ENCODE measurements at regions not wholly inside any gene's neighbourhood (a gene's known extent, or its start where the extent isn't known, plus 50 kb on each side); places are given as distances from the start of the nearest gene placed in this dataset.
A peak's percentile ranks its signal among the peaks of the same experiment; 100 is the strongest.

DNA sequence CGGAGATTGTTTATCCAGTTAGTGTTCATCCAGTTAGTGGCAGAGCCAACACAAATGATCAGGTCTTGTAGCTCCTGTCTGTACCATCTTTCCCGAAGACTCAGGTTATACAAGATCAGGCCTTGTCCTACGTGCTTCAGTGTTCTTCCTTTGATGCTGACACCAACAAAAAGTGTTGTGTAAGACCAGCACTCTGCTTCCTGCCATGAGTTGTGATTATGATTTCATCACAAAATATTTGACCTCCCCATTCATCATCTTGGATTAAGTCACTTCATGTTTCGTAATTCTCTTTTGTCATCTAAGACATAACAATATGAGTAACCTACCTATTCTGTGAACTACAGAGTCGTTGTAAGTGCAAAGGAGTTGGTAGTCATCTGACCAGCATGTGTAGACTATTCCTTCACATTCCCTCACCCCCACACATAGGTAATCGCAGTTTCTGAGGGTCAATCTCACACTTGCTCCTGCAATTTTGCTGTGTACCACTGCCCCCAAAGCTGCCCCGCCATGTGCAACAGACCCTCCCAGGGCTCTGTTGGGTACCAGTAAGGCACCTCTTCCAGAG is 135.6 kb upstream of the SLC22A23 start:
- TF ChIP-seq, protein P1, sequence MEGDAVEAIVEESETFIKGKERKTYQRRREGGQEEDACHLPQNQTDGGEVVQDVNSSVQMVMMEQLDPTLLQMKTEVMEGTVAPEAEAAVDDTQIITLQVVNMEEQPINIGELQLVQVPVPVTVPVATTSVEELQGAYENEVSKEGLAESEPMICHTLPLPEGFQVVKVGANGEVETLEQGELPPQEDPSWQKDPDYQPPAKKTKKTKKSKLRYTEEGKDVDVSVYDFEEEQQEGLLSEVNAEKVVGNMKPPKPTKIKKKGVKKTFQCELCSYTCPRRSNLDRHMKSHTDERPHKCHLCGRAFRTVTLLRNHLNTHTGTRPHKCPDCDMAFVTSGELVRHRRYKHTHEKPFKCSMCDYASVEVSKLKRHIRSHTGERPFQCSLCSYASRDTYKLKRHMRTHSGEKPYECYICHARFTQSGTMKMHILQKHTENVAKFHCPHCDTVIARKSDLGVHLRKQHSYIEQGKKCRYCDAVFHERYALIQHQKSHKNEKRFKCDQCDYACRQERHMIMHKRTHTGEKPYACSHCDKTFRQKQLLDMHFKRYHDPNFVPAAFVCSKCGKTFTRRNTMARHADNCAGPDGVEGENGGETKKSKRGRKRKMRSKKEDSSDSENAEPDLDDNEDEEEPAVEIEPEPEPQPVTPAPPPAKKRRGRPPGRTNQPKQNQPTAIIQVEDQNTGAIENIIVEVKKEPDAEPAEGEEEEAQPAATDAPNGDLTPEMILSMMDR (conservative IDR thresholded peaks at IDR 0.05; ENCODE audit: low read depth, low read length) = no peak
- TF ChIP-seq POLR2A (IDR thresholded peaks at IDR 0.05; ENCODE audit: low read depth, low read length) = no peak
- TF ChIP-seq, protein P2, sequence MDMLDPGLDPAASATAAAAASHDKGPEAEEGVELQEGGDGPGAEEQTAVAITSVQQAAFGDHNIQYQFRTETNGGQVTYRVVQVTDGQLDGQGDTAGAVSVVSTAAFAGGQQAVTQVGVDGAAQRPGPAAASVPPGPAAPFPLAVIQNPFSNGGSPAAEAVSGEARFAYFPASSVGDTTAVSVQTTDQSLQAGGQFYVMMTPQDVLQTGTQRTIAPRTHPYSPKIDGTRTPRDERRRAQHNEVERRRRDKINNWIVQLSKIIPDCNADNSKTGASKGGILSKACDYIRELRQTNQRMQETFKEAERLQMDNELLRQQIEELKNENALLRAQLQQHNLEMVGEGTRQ (IDR thresholded peaks at IDR 0.05; ENCODE audit: low read depth, low read length) = no peak
- TF ChIP-seq RAD21 (IDR thresholded peaks at IDR 0.05; ENCODE audit: low read length) = no peak
- TF ChIP-seq RCOR1 (IDR thresholded peaks at IDR 0.05; ENCODE audit: insufficient replicate concordance, low read length) = no peak
- peak; percentile 98 for TF ChIP-seq CEBPB (IDR thresholded peaks at IDR 0.05; ENCODE audit: low read depth, low read length)
- TF ChIP-seq, protein P3, sequence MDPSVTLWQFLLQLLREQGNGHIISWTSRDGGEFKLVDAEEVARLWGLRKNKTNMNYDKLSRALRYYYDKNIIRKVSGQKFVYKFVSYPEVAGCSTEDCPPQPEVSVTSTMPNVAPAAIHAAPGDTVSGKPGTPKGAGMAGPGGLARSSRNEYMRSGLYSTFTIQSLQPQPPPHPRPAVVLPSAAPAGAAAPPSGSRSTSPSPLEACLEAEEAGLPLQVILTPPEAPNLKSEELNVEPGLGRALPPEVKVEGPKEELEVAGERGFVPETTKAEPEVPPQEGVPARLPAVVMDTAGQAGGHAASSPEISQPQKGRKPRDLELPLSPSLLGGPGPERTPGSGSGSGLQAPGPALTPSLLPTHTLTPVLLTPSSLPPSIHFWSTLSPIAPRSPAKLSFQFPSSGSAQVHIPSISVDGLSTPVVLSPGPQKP (IDR thresholded peaks at IDR 0.05; ENCODE audit: borderline replicate concordance, low read depth, low read length) = no peak
- peak; percentile 78 for TF ChIP-seq MAFK (IDR thresholded peaks at IDR 0.05; ENCODE audit: low read depth, low read length)
- TF ChIP-seq MXI1 (IDR thresholded peaks at IDR 0.05; ENCODE audit: borderline replicate concordance, low read depth, low read length) = no peak
- peak; percentile 51; the same call in 1 of the 2 replicates for TF ChIP-seq FOS (IDR thresholded peaks at IDR 0.05; ENCODE audit: low read depth, low read length)
- TF ChIP-seq MAZ (IDR thresholded peaks at IDR 0.05; ENCODE audit: borderline replicate concordance, low read depth, low read length) = peak; percentile 39; the same call in 1 of the 2 replicates
- TF ChIP-seq RFX5 (IDR thresholded peaks at IDR 0.05; ENCODE audit: low read depth, low read length) = peak; percentile 70
